Transverse colon (tissue), 3 donors: ENCODE measurements at regions not wholly inside any gene's neighbourhood (a gene's known extent, or its start where the extent isn't known, plus 50 kb on each side); places are given as distances from the start of the nearest gene placed in this dataset.

ENCODE experiments used
- EP300 ChIP-seq: sonication (generic); formaldehyde crosslinking; IDR thresholded peaks from one replicate; pipeline ENCODE4 v1.6.1; 2017; ENCODE audit warnings: antibody characterized with exemption, low read depth
- POLR2A ChIP-seq: fragments of 450-650 bp; IDR thresholded peaks from one replicate; pipeline ENCODE4 v1.6.1; 2016; ENCODE audit warnings: antibody characterized with exemption, mild to moderate bottlenecking, moderate library complexity
- TF ChIP-seq, protein P1 (sequence below), 5 experiments: fragments of 200-600 bp in 3 of 5; fragments of 450-650 bp in 2 of 5; sonication (generic) in 3 of 5; IDR thresholded peaks; 1 replicate in 2 of 5; 2 replicates in 3 of 5; pipeline ENCODE4 v1.5.1; 2016 to 2017; ENCODE audit warnings: antibody characterized with exemption in 5 of 5, inconsistent platforms in 3 of 5, mild to moderate bottlenecking in 2 of 5, moderate library complexity in 1 of 5

DNA sequence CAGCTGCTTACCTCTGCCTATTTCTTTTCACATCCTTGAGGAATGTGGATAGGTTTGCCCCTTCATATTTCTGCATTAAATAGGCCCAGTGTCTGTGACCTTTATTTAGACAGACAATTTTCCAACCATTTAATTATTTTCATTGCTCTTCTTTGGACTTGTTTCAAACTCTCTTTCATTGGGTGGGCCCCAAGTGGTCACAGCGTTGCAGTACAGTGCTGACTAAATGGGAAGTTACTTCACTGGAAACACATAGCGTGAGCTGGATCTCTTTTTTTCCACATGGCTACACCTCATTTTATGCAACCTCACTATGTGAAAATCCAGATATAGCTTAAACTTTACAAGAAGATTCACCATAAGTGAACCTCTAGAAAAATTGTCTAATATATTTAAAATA, 438.9 kb downstream of the ADAMTS20 start:
- TF ChIP-seq, protein P1, sequence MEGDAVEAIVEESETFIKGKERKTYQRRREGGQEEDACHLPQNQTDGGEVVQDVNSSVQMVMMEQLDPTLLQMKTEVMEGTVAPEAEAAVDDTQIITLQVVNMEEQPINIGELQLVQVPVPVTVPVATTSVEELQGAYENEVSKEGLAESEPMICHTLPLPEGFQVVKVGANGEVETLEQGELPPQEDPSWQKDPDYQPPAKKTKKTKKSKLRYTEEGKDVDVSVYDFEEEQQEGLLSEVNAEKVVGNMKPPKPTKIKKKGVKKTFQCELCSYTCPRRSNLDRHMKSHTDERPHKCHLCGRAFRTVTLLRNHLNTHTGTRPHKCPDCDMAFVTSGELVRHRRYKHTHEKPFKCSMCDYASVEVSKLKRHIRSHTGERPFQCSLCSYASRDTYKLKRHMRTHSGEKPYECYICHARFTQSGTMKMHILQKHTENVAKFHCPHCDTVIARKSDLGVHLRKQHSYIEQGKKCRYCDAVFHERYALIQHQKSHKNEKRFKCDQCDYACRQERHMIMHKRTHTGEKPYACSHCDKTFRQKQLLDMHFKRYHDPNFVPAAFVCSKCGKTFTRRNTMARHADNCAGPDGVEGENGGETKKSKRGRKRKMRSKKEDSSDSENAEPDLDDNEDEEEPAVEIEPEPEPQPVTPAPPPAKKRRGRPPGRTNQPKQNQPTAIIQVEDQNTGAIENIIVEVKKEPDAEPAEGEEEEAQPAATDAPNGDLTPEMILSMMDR (IDR thresholded peaks at IDR 0.05) = no peak
- no peak for TF ChIP-seq EP300
- TF ChIP-seq POLR2A = no peak
